Vagina (tissue), 2 donors: ENCODE measurements at regions not wholly inside any gene's neighbourhood (a gene's known extent, or its start where the extent isn't known, plus 50 kb on each side); places are given as distances from the start of the nearest gene placed in this dataset.

ENCODE experiments used
- CTCF ChIP-seq, 3 experiments: fragments of 450-650 bp in 2 of 3; fragments of 200-600 bp in 1 of 3; sonication (generic) in 1 of 3; IDR thresholded peaks; one replicate each; pipeline ENCODE4 v1.5.1; 2017 to 2019; ENCODE audit warnings: antibody characterized with exemption in 3 of 3, mild to moderate bottlenecking in 2 of 3, moderate library complexity in 2 of 3
- POLR2AphosphoS5 ChIP-seq, 2 donors: sonication (generic); formaldehyde crosslinking; IDR thresholded peaks; one replicate each; pipeline ENCODE4 v1.9.0; 2017; ENCODE audit warnings: antibody characterized with exemption in 2 of 2, mild to moderate bottlenecking in 2 of 2, low read depth in 1 of 2; ENCODE audit not compliant: insufficient read depth in 1 of 2

GRCh38 chr7:27472043-27472442, 190.6 kb downstream of the HIBADH start:
- TF ChIP-seq POLR2AphosphoS5 (IDR thresholded peaks at IDR 0.05; ENCODE audit: insufficient read depth in 1 of 2, low read depth in 1 of 2) (no peak), CTCF (IDR thresholded peaks at IDR 0.05) (no peak)
